ENCODE measurements at regions not wholly inside any gene's neighbourhood (a gene's known extent, or its start where the extent isn't known, plus 50 kb on each side); places are given as distances from the start of the nearest gene placed in this dataset.

- TF ChIP-seq CTCF (IDR thresholded peaks at IDR 0.05; ENCODE audit: insufficient read depth, low read length, poor library complexity, severe bottlenecking) (no peak), EZH2phosphoT487 (conservative IDR thresholded peaks at IDR 0.05; ENCODE audit: low read length) (no peak)
Observed at GRCh38 chrX:113260474-113260873, 419.8 kb upstream of the AMOT start.
